ENCODE measurements at regions not wholly inside any gene's neighbourhood (a gene's known extent, or its start where the extent isn't known, plus 50 kb on each side); places are given as distances from the start of the nearest gene placed in this dataset.

DNA sequence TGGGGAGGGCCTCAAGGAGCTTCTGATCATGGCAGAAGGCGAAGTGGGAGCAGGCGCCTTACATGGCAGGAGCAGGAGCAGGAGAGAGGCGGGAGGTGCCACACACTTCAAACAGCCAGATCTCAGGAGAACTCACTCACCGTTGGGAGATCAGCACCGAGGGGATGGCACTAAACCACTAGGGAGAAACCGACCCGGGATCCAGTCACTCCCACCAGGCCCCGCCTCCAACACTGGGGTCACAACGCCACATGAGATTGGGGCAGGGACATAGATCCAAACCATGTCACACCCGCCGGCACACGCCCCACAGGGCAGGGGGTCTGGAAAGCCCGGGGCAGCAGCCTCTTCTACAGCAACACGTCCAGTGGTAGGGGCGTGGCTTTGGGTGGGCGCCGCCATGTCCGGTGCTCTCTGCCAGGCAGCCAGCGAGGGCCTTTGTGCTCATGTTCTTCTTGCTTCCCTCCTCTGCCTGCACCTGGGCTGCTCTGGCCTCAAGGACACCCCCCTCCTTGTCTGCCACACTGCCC is 233.8 kb upstream of the SHH start:
- TF ChIP-seq, protein P1, sequence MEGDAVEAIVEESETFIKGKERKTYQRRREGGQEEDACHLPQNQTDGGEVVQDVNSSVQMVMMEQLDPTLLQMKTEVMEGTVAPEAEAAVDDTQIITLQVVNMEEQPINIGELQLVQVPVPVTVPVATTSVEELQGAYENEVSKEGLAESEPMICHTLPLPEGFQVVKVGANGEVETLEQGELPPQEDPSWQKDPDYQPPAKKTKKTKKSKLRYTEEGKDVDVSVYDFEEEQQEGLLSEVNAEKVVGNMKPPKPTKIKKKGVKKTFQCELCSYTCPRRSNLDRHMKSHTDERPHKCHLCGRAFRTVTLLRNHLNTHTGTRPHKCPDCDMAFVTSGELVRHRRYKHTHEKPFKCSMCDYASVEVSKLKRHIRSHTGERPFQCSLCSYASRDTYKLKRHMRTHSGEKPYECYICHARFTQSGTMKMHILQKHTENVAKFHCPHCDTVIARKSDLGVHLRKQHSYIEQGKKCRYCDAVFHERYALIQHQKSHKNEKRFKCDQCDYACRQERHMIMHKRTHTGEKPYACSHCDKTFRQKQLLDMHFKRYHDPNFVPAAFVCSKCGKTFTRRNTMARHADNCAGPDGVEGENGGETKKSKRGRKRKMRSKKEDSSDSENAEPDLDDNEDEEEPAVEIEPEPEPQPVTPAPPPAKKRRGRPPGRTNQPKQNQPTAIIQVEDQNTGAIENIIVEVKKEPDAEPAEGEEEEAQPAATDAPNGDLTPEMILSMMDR (conservative IDR thresholded peaks at IDR 0.05): no peak
- TF ChIP-seq ZFX (IDR thresholded peaks at IDR 0.05): no peak

Measured in C4-2B (cell line).